HG03097 (cell line): ENCODE measurements at regions not wholly inside any gene's neighbourhood (a gene's known extent, or its start where the extent isn't known, plus 50 kb on each side); places are given as distances from the start of the nearest gene placed in this dataset.
"Not testable (repeated sequence)": the region's sequence is repeated elsewhere in the genome, so short reads cannot be mapped to it uniquely, and the experiment has no call there.

Experiments used
- ATAC-seq: cut with Tn5 transposase; IDR thresholded peaks from one replicate; pipeline ENCODE4 v1.9.1; 2021; ENCODE audit not compliant: unreplicated experiment, low FRiP score

GRCh38 chr6:19699932-19700331 lies 137.2 kb upstream of the ID4 start:
- ATAC-seq, result no peak

- no peak for ATAC-seq
Observed at GRCh38 chr6:19705606-19706005, 131.6 kb upstream of the ID4 start.

- no peak for ATAC-seq
Observed at GRCh38 chr6:19712012-19712688, 125.0 kb upstream of the ID4 start.

GRCh38 chr6:19712998-19713397 lies 124.2 kb upstream of the ID4 start:
- no peak for ATAC-seq

GRCh38 chr6:19713411-19713810 lies 123.8 kb upstream of the ID4 start:
- ATAC-seq, result no peak

- ATAC-seq, result no peak
Observed at GRCh38 chr6:19713984-19714383, 123.2 kb upstream of the ID4 start.

- ATAC-seq, result no peak
Observed at GRCh38 chr6:19714434-19715166, 122.6 kb upstream of the ID4 start.

- ATAC-seq, result no peak
Observed at GRCh38 chr6:19715167-19715551, 122.0 kb upstream of the ID4 start.

- ATAC-seq, result no peak
Observed at GRCh38 chr6:19719691-19720128, 117.5 kb upstream of the ID4 start.

- ATAC-seq, result no peak
Observed at GRCh38 chr6:19721766-19722377, 115.3 kb upstream of the ID4 start.

GRCh38 chr6:19722999-19723398 lies 114.2 kb upstream of the ID4 start:
- ATAC-seq, result no peak

- ATAC-seq, result no peak
Observed at GRCh38 chr6:19723545-19723944, 113.6 kb upstream of the ID4 start.

- not testable (repeated sequence) for ATAC-seq
Observed at GRCh38 chr6:19725436-19725835, 111.7 kb upstream of the ID4 start.

- no peak for ATAC-seq
Observed at GRCh38 chr6:19731282-19731681, 105.9 kb upstream of the ID4 start.

- no peak for ATAC-seq
Observed at GRCh38 chr6:19734061-19734460, 103.1 kb upstream of the ID4 start.

- ATAC-seq, result no peak
Observed at GRCh38 chr6:19734519-19734918, 102.7 kb upstream of the ID4 start.

- ATAC-seq, result no peak
Observed at GRCh38 chr6:19736066-19736465, 101.1 kb upstream of the ID4 start.

- no peak for ATAC-seq
Observed at GRCh38 chr6:19738010-19738409, 99.2 kb upstream of the ID4 start.

GRCh38 chr6:19749722-19750121 lies 87.4 kb upstream of the ID4 start:
- ATAC-seq, result no peak

GRCh38 chr6:19752746-19753145 lies 84.4 kb upstream of the ID4 start:
- ATAC-seq, result no peak

GRCh38 chr6:19753826-19754225 lies 83.3 kb upstream of the ID4 start:
- ATAC-seq, result no peak

- ATAC-seq, result no peak
Observed at GRCh38 chr6:19754686-19755085, 82.5 kb upstream of the ID4 start.
